ENCODE measurements at regions not wholly inside any gene's neighbourhood (a gene's known extent, or its start where the extent isn't known, plus 50 kb on each side); places are given as distances from the start of the nearest gene placed in this dataset.

GRCh38 chr10:64159910-64160872 is 639.0 kb downstream of the REEP3 start:
- Histone ChIP-seq H3K27me3 (replicated peaks in 1 of 4; ENCODE audit: control extremely low read depth in 1 of 4, control insufficient read depth in 3 of 4, insufficient read depth in 4 of 4, low read length in 3 of 4) (no peaks in the 10 kb centered on the region), H4K20me1 (ENCODE audit: control insufficient read depth, insufficient read depth, low read length, poor library complexity, severe bottlenecking) (no peaks in the 10 kb centered on the region), H3K79me2 (ENCODE audit: control insufficient read depth, insufficient read depth, low read length) (no peaks in the 10 kb centered on the region), H3K9me3 (ENCODE audit: control extremely low read depth in 1 of 3, control insufficient read depth in 2 of 3, insufficient read depth in 1 of 3, low read length in 2 of 3) (no peaks in the 10 kb centered on the region), H2AFZ (ENCODE audit: insufficient read depth, low read depth, low read length, poor library complexity, severe bottlenecking) (no peak overlapping the region), H3K4me2 (replicated peaks; ENCODE audit: low read depth, low read length, poor library complexity, severe bottlenecking) (no peak overlapping the region), H3K9ac (ENCODE audit: low read length) (no peak overlapping the region), H3K4me3 (ENCODE audit: control extremely low read depth in 1 of 5, extremely low read depth in 1 of 5, insufficient read depth in 1 of 5, low read depth in 2 of 5, low read length in 4 of 5) (no peak overlapping the region), H3K36me3 (replicated peaks in 1 of 2; ENCODE audit: control extremely low read depth in 1 of 2, control insufficient read depth in 1 of 2, extremely low read depth in 1 of 2, insufficient read depth in 2 of 2, low read length in 1 of 2) (no peaks in the 10 kb centered on the region), H3K4me1 (ENCODE audit: control insufficient read depth in 2 of 2, insufficient read depth in 2 of 2, low read length in 2 of 2) (no peaks in the 10 kb centered on the region), H3K27ac (ENCODE audit: low read length in 2 of 2) (no peak overlapping the region)
- intact Hi-C loops (cut with micrococcal nuclease) = no loop called here
- no peaks in the 10 kb centered on the region for H3K4me1 Mint-ChIP-seq
- WGBS (ENCODE audit: insufficient coverage) = 100% methylated on average over 1 of the region's 2 CpGs
- ATAC-seq (ENCODE audit: low read depth) (no peak), DNase-seq (no peak)
- no peak overlapping the region for H3K4me3 Mint-ChIP-seq
- no peaks in the 10 kb centered on the region for H3K27me3 Mint-ChIP-seq
- H3K27ac Mint-ChIP-seq = no peak overlapping the region
- TF ChIP-seq EZH2 (IDR thresholded peaks at IDR 0.05; ENCODE audit: borderline replicate concordance, insufficient read depth, low read depth, low read length, poor library complexity, severe bottlenecking) = no peak
- TF ChIP-seq CTCF (IDR thresholded peaks at IDR 0.05) = no peak
- CTCF ChIA-PET = no interaction called here
- H3K9me3 Mint-ChIP-seq (ENCODE audit: insufficient read depth) = no peaks in the 10 kb centered on the region
- POLR2A ChIA-PET = no interaction called here

DNA sequence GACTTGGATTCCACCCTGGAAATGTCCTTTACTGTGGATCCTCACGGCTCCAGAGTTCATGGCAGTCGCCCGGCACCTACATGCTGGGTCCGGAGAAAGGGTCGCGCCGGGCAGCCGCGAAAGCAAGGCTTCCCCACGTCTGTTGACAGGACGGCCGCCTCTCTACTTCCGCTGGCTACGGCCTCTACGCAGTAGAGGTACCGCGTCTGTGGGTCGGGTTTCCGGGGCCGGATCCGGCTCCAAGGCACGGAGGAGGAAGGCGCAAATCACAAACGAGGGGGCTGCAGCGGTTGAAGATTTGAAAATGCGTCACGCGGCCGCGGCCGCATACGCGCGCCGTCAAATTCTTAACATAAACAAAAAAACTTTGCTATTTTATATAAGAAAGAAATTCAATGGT is 649.6 kb downstream of the REEP3 start:
- no peak overlapping the region for H3K9ac ChIP-seq (ENCODE audit: low read length)
- no peaks in the 10 kb centered on the region for H3K27me3 ChIP-seq (replicated peaks in 1 of 4; ENCODE audit: control extremely low read depth in 1 of 4, control insufficient read depth in 3 of 4, insufficient read depth in 4 of 4, low read length in 3 of 4)
- no peaks in the 10 kb centered on the region for H3K4me1 ChIP-seq (ENCODE audit: control insufficient read depth in 2 of 2, insufficient read depth in 2 of 2, low read length in 2 of 2)
- H3K9me3 ChIP-seq (ENCODE audit: control extremely low read depth in 1 of 3, control insufficient read depth in 2 of 3, insufficient read depth in 1 of 3, low read length in 2 of 3) = peaks cover 0 to 4% (median 1%) of the 10 kb centered on the region in 3 donors
- Mint-ChIP-seq H3K4me3 (no peak overlapping the region), H3K4me1 (no peaks in the 10 kb centered on the region), H3K27ac (no peak overlapping the region), H3K9me3 (ENCODE audit: insufficient read depth) (peaks cover 9% of the 10 kb centered on the region), H3K27me3 (no peaks in the 10 kb centered on the region)
- CTCF ChIA-PET = no interaction called here
- intact Hi-C loops (cut with micrococcal nuclease) = no loop called here
- TF ChIP-seq EZH2 (IDR thresholded peaks at IDR 0.05; ENCODE audit: borderline replicate concordance, insufficient read depth, low read depth, low read length, poor library complexity, severe bottlenecking) (no peak), CTCF (IDR thresholded peaks at IDR 0.05) (no peak)
- H2AFZ ChIP-seq (ENCODE audit: insufficient read depth, low read depth, low read length, poor library complexity, severe bottlenecking) = no peak overlapping the region
- no peaks in the 10 kb centered on the region for H4K20me1 ChIP-seq (ENCODE audit: control insufficient read depth, insufficient read depth, low read length, poor library complexity, severe bottlenecking)
- H3K4me2 ChIP-seq (replicated peaks; ENCODE audit: low read depth, low read length, poor library complexity, severe bottlenecking) = no peak overlapping the region
- no peaks in the 10 kb centered on the region for H3K79me2 ChIP-seq (ENCODE audit: control insufficient read depth, insufficient read depth, low read length)
- POLR2A ChIA-PET = no interaction called here
- no peak for DNase-seq
- no peak overlapping the region for H3K4me3 ChIP-seq (ENCODE audit: control extremely low read depth in 1 of 5, extremely low read depth in 1 of 5, insufficient read depth in 1 of 5, low read depth in 2 of 5, low read length in 4 of 5)
- no peak overlapping the region for H3K27ac ChIP-seq (ENCODE audit: low read length in 2 of 2)
- no peaks in the 10 kb centered on the region for H3K36me3 ChIP-seq (replicated peaks in 1 of 2; ENCODE audit: control extremely low read depth in 1 of 2, control insufficient read depth in 1 of 2, extremely low read depth in 1 of 2, insufficient read depth in 2 of 2, low read length in 1 of 2)
- no peak for ATAC-seq (ENCODE audit: low read depth)
- 95% methylated on average over 22 of the region's 35 CpGs for WGBS (ENCODE audit: insufficient coverage)

Measured in B cell (primary cell).